ENCODE measurements at regions not wholly inside any gene's neighbourhood (a gene's known extent, or its start where the extent isn't known, plus 50 kb on each side); places are given as distances from the start of the nearest gene placed in this dataset.

- Histone ChIP-seq H3K36me3 (ENCODE audit: control insufficient read depth in 1 of 2, insufficient read depth in 2 of 2, low read length in 1 of 2) (no peaks in the 10 kb centered on the region), H3K4me3 (ENCODE audit: low read length in 2 of 2) (no peak overlapping the region), H3K4me1 (ENCODE audit: control insufficient read depth in 1 of 2, insufficient read depth in 2 of 2, low read length in 2 of 2) (no peaks in the 10 kb centered on the region), H3K27ac (ENCODE audit: low read depth in 1 of 2, low read length in 2 of 2) (no peak overlapping the region), H3K27me3 (ENCODE audit: control insufficient read depth in 1 of 2, insufficient read depth in 2 of 2, low read length in 1 of 2) (peaks cover 0 to 3% of the 10 kb centered on the region in 2 donors), H3K9me3 (ENCODE audit: control insufficient read depth, low read length) (no peaks in the 10 kb centered on the region)
- ATAC-seq (ENCODE audit: low FRiP score) = no peak
- intact Hi-C loops (cut with DNase I) = no loop called here
- DNase-seq = no peak
- 89 to 91% methylated on average over 2 of the region's 2 CpGs for WGBS, 2 donors
Observed at GRCh38 chr6:1039746-1040145, 272.2 kb upstream of the FOXQ1 start.

GRCh38 chr6:1039191-1039590 is 272.7 kb upstream of the FOXQ1 start:
- 69 to 73% methylated on average over 9 of the region's 9 CpGs for WGBS, 2 donors
- Histone ChIP-seq H3K36me3 (ENCODE audit: control insufficient read depth in 1 of 2, insufficient read depth in 2 of 2, low read length in 1 of 2) (no peaks in the 10 kb centered on the region), H3K27ac (ENCODE audit: low read depth in 1 of 2, low read length in 2 of 2) (no peak overlapping the region), H3K4me1 (ENCODE audit: control insufficient read depth in 1 of 2, insufficient read depth in 2 of 2, low read length in 2 of 2) (no peaks in the 10 kb centered on the region), H3K9me3 (ENCODE audit: control insufficient read depth, low read length) (no peaks in the 10 kb centered on the region), H3K27me3 (ENCODE audit: control insufficient read depth in 1 of 2, insufficient read depth in 2 of 2, low read length in 1 of 2) (no peaks in the 10 kb centered on the region), H3K4me3 (ENCODE audit: low read length in 2 of 2) (no peak overlapping the region)
- intact Hi-C loops (cut with DNase I) = no loop called here
- DNase-seq (no peak), ATAC-seq (ENCODE audit: low FRiP score) (no peak)

GRCh38 chr6:1037430-1038202 is 274.3 kb upstream of the FOXQ1 start:
- no peak overlapping the region for H3K4me3 ChIP-seq (ENCODE audit: low read length in 2 of 2)
- intact Hi-C loops (cut with DNase I) = no loop called here
- no peaks in the 10 kb centered on the region for H3K9me3 ChIP-seq (ENCODE audit: control insufficient read depth, low read length)
- H3K4me1 ChIP-seq (ENCODE audit: control insufficient read depth in 1 of 2, insufficient read depth in 2 of 2, low read length in 2 of 2) = no peaks in the 10 kb centered on the region
- DNase-seq = no peak
- no peak overlapping the region for H3K27ac ChIP-seq (ENCODE audit: low read depth in 1 of 2, low read length in 2 of 2)
- 67 to 71% methylated on average over 10 of the region's 10 CpGs for WGBS, 2 donors
- ATAC-seq (ENCODE audit: low FRiP score) = no peak
- no peaks in the 10 kb centered on the region for H3K36me3 ChIP-seq (ENCODE audit: control insufficient read depth in 1 of 2, insufficient read depth in 2 of 2, low read length in 1 of 2)
- no peaks in the 10 kb centered on the region for H3K27me3 ChIP-seq (ENCODE audit: control insufficient read depth in 1 of 2, insufficient read depth in 2 of 2, low read length in 1 of 2)

GRCh38 chr6:1035401-1035800 is 276.5 kb upstream of the FOXQ1 start:
- H3K4me3 ChIP-seq (ENCODE audit: low read length in 2 of 2) = no peak overlapping the region
- no peak for DNase-seq
- no peaks in the 10 kb centered on the region for H3K9me3 ChIP-seq (ENCODE audit: control insufficient read depth, low read length)
- no peak overlapping the region for H3K27ac ChIP-seq (ENCODE audit: low read depth in 1 of 2, low read length in 2 of 2)
- intact Hi-C loops (cut with DNase I) = no loop called here
- H3K27me3 ChIP-seq (ENCODE audit: control insufficient read depth in 1 of 2, insufficient read depth in 2 of 2, low read length in 1 of 2) = no peaks in the 10 kb centered on the region
- no peaks in the 10 kb centered on the region for H3K4me1 ChIP-seq (ENCODE audit: control insufficient read depth in 1 of 2, insufficient read depth in 2 of 2, low read length in 2 of 2)
- 62 to 71% methylated on average over 11 of the region's 11 CpGs for WGBS, 2 donors
- no peak for ATAC-seq (ENCODE audit: low FRiP score)
- no peaks in the 10 kb centered on the region for H3K36me3 ChIP-seq (ENCODE audit: control insufficient read depth in 1 of 2, insufficient read depth in 2 of 2, low read length in 1 of 2)

GRCh38 chr6:1031720-1032119 is 280.2 kb upstream of the FOXQ1 start:
- Histone ChIP-seq H3K27ac (ENCODE audit: low read depth in 1 of 2, low read length in 2 of 2) (no peak overlapping the region), H3K4me1 (ENCODE audit: control insufficient read depth in 1 of 2, insufficient read depth in 2 of 2, low read length in 2 of 2) (no peaks in the 10 kb centered on the region), H3K9me3 (ENCODE audit: control insufficient read depth, low read length) (no peaks in the 10 kb centered on the region), H3K27me3 (ENCODE audit: control insufficient read depth in 1 of 2, insufficient read depth in 2 of 2, low read length in 1 of 2) (no peaks in the 10 kb centered on the region), H3K36me3 (ENCODE audit: control insufficient read depth in 1 of 2, insufficient read depth in 2 of 2, low read length in 1 of 2) (no peaks in the 10 kb centered on the region), H3K4me3 (ENCODE audit: low read length in 2 of 2) (no peak overlapping the region)
- DNase-seq (no peak), ATAC-seq (ENCODE audit: low FRiP score) (no peak)
- 57 to 62% methylated on average over 2 of the region's 2 CpGs for WGBS, 2 donors
- intact Hi-C loops (cut with DNase I) = no loop called here

GRCh38 chr6:1029141-1029540 is 282.8 kb upstream of the FOXQ1 start:
- Histone ChIP-seq H3K4me3 (ENCODE audit: low read length in 2 of 2) (no peak overlapping the region), H3K9me3 (ENCODE audit: control insufficient read depth, low read length) (no peaks in the 10 kb centered on the region), H3K36me3 (ENCODE audit: control insufficient read depth in 1 of 2, insufficient read depth in 2 of 2, low read length in 1 of 2) (no peaks in the 10 kb centered on the region), H3K27me3 (ENCODE audit: control insufficient read depth in 1 of 2, insufficient read depth in 2 of 2, low read length in 1 of 2) (no peaks in the 10 kb centered on the region), H3K4me1 (ENCODE audit: control insufficient read depth in 1 of 2, insufficient read depth in 2 of 2, low read length in 2 of 2) (no peaks in the 10 kb centered on the region), H3K27ac (ENCODE audit: low read depth in 1 of 2, low read length in 2 of 2) (no peak overlapping the region)
- intact Hi-C loops (cut with DNase I) = no loop called here
- 56 to 58% methylated on average over 5 of the region's 5 CpGs for WGBS, 2 donors
- ATAC-seq (ENCODE audit: low FRiP score) = no peak
- no peak for DNase-seq

- 89% methylated on average over 8 of the region's 8 CpGs for WGBS, 2 donors
Observed at GRCh38 chr6:1028723-1029122, 283.2 kb upstream of the FOXQ1 start.

GRCh38 chr6:1027795-1028569 is 283.9 kb upstream of the FOXQ1 start:
- H3K27ac ChIP-seq (ENCODE audit: low read depth in 1 of 2, low read length in 2 of 2) = no peak overlapping the region
- intact Hi-C loops (cut with DNase I) = no loop called here
- H3K9me3 ChIP-seq (ENCODE audit: control insufficient read depth, low read length) = peaks cover 2% of the 10 kb centered on the region
- no peak for DNase-seq
- no peaks in the 10 kb centered on the region for H3K36me3 ChIP-seq (ENCODE audit: control insufficient read depth in 1 of 2, insufficient read depth in 2 of 2, low read length in 1 of 2)
- no peak for ATAC-seq (ENCODE audit: low FRiP score)
- no peak overlapping the region for H3K4me3 ChIP-seq (ENCODE audit: low read length in 2 of 2)
- no peaks in the 10 kb centered on the region for H3K4me1 ChIP-seq (ENCODE audit: control insufficient read depth in 1 of 2, insufficient read depth in 2 of 2, low read length in 2 of 2)
- 70 to 74% methylated on average over 9 of the region's 9 CpGs for WGBS, 2 donors
- H3K27me3 ChIP-seq (ENCODE audit: control insufficient read depth in 1 of 2, insufficient read depth in 2 of 2, low read length in 1 of 2) = no peaks in the 10 kb centered on the region

More at GRCh38 chr6:1028723-1029122, 283.2 kb upstream of the FOXQ1 start:
- no peak for DNase-seq
- Histone ChIP-seq H3K27ac (ENCODE audit: low read depth in 1 of 2, low read length in 2 of 2) (no peak overlapping the region), H3K27me3 (ENCODE audit: control insufficient read depth in 1 of 2, insufficient read depth in 2 of 2, low read length in 1 of 2) (no peaks in the 10 kb centered on the region), H3K4me3 (ENCODE audit: low read length in 2 of 2) (no peak overlapping the region), H3K4me1 (ENCODE audit: control insufficient read depth in 1 of 2, insufficient read depth in 2 of 2, low read length in 2 of 2) (no peaks in the 10 kb centered on the region), H3K9me3 (ENCODE audit: control insufficient read depth, low read length) (no peaks in the 10 kb centered on the region), H3K36me3 (ENCODE audit: control insufficient read depth in 1 of 2, insufficient read depth in 2 of 2, low read length in 1 of 2) (no peaks in the 10 kb centered on the region)
- ATAC-seq (ENCODE audit: low FRiP score) = no peak
- intact Hi-C loops (cut with DNase I) = no loop called here

All from aorta (tissue), 5 donors.